Neural cell (in vitro differentiated cells): ENCODE measurements at regions not wholly inside any gene's neighbourhood (a gene's known extent, or its start where the extent isn't known, plus 50 kb on each side); places are given as distances from the start of the nearest gene placed in this dataset.

Experiments used
- H2AFZ ChIP-seq: fragments of 200-600, 300-800 bp; sonication (generic), shearing (Covaris generic); 2 replicates; pipeline ENCODE4 v1.6.0; 2014; ENCODE audit warnings: low read depth, mild to moderate bottlenecking, antibody characterized with exemption, low read length, moderate library complexity
- H3F3A ChIP-seq: fragments of 200-600 bp; shearing (Covaris generic); 2 replicates; pipeline ENCODE4 v1.6.1; 2016; ENCODE audit warnings: mild to moderate bottlenecking, moderate library complexity, mixed read lengths, antibody characterized with exemption, low read length; ENCODE audit not compliant: insufficient read depth, poor library complexity, severe bottlenecking
- H3K27ac ChIP-seq: fragments of 200-600, 300-800 bp; sonication (generic), shearing (Covaris generic); 2 replicates; pipeline ENCODE4 v1.5.1; 2014; ENCODE audit warnings: mild to moderate bottlenecking, low read length, moderate library complexity
- H3K27me3 ChIP-seq: fragments of 300-800, 200-600 bp; sonication (generic), shearing (Covaris generic); 2 replicates; pipeline ENCODE4 v1.6.0; 2014; ENCODE audit warnings: mild to moderate bottlenecking, low read depth, low read length, moderate library complexity; ENCODE audit not compliant: insufficient read depth
- H3K36me3 ChIP-seq: fragments of 300-800, 200-600 bp; sonication (generic), shearing (Covaris generic); 2 replicates; pipeline ENCODE4 v1.5.1; 2014; ENCODE audit warnings: mild to moderate bottlenecking, antibody characterized with exemption, low read length, moderate library complexity; ENCODE audit not compliant: insufficient read depth
- H3K4me2 ChIP-seq: fragments of 300-800, 200-600 bp; sonication (generic), shearing (Covaris generic); 2 replicates; pipeline ENCODE4 v1.6.0; 2014; ENCODE audit warnings: mild to moderate bottlenecking, low read length
- H3K4me3 ChIP-seq: fragments of 300-800, 200-600 bp; sonication (generic), shearing (Covaris generic); 2 replicates; pipeline ENCODE4 v1.5.1; 2014; ENCODE audit warnings: mild to moderate bottlenecking, low read length, moderate library complexity
- H3K79me2 ChIP-seq: fragments of 200-600 bp; shearing (Covaris generic); replicated peaks from 2 replicates; pipeline ENCODE4 v1.6.0; 2014; ENCODE audit warnings: mild to moderate bottlenecking, low read length, moderate library complexity; ENCODE audit not compliant: insufficient read depth
- H3K9ac ChIP-seq: fragments of 300-800, 200-600 bp; sonication (generic), shearing (Covaris generic); 2 replicates; pipeline ENCODE4 v1.6.1; 2016; ENCODE audit warnings: mild to moderate bottlenecking, low read length, mixed read lengths
- H3K9me2 ChIP-seq: fragments of 200-600 bp; shearing (Covaris generic); 2 replicates; pipeline ENCODE4 v1.6.1; 2016; ENCODE audit warnings: mild to moderate bottlenecking, low read length, mixed read lengths; ENCODE audit not compliant: insufficient read depth
- H3K9me3 ChIP-seq: fragments of 200-600, 300-800 bp; sonication (generic), shearing (Covaris generic); 2 replicates; pipeline ENCODE4 v1.6.1; 2016; ENCODE audit warnings: mild to moderate bottlenecking, mixed run types, low read length, moderate library complexity, mixed read lengths
- H4K20me1 ChIP-seq: fragments of 200-600 bp; shearing (Covaris generic); 2 replicates; pipeline ENCODE4 v1.6.1; 2016; ENCODE audit warnings: mild to moderate bottlenecking, mixed run types; ENCODE audit not compliant: insufficient read depth
- EP300 ChIP-seq: fragments of 450-650 bp; conservative IDR thresholded peaks from 2 replicates; pipeline ENCODE4 v1.6.1; 2014; ENCODE audit warnings: antibody characterized with exemption, mild to moderate bottlenecking, moderate library complexity; ENCODE audit not compliant: poor library complexity, severe bottlenecking
- EZH2 ChIP-seq: fragments of 200-600, 300-800 bp; shearing (Covaris generic), sonication (generic); IDR thresholded peaks from 2 replicates; pipeline ENCODE4 v1.6.1; 2014; ENCODE audit warnings: antibody characterized with exemption, low read length, borderline replicate concordance, mild to moderate bottlenecking; ENCODE audit not compliant: insufficient read depth, poor library complexity, severe bottlenecking
- MXI1 ChIP-seq: fragments of 450-650 bp; conservative IDR thresholded peaks from 2 replicates; pipeline ENCODE4 v1.6.1; 2014; ENCODE audit warnings: antibody characterized with exemption, mild to moderate bottlenecking; ENCODE audit not compliant: poor library complexity, severe bottlenecking
- POLR2AphosphoS5 ChIP-seq: IDR thresholded peaks from 2 replicates; pipeline ENCODE4 v1.6.1; 2012
- RAD21 ChIP-seq: fragments of 450-650 bp; conservative IDR thresholded peaks from 2 replicates; pipeline ENCODE4 v1.6.1; 2014; ENCODE audit warnings: antibody characterized with exemption, mild to moderate bottlenecking, moderate library complexity
- SMC3 ChIP-seq: fragments of 450-650 bp; conservative IDR thresholded peaks from 2 replicates; pipeline ENCODE4 v1.6.1; 2014; ENCODE audit warnings: antibody characterized with exemption, mild to moderate bottlenecking, moderate library complexity; ENCODE audit not compliant: poor library complexity
- TAF1 ChIP-seq: IDR thresholded peaks from 2 replicates; pipeline ENCODE4 v1.6.1; 2012; ENCODE audit warnings: low read depth
- TF ChIP-seq, protein P1 (sequence below): fragments of 450-650 bp; IDR thresholded peaks from 2 replicates; pipeline ENCODE4 v1.5.1; 2014; ENCODE audit warnings: antibody characterized with exemption, mild to moderate bottlenecking, moderate library complexity; ENCODE audit not compliant: poor library complexity, severe bottlenecking
- TF ChIP-seq, protein P2 (sequence below): IDR thresholded peaks from 2 replicates; pipeline ENCODE4 v1.6.1; 2012; ENCODE audit warnings: borderline replicate concordance

DNA sequence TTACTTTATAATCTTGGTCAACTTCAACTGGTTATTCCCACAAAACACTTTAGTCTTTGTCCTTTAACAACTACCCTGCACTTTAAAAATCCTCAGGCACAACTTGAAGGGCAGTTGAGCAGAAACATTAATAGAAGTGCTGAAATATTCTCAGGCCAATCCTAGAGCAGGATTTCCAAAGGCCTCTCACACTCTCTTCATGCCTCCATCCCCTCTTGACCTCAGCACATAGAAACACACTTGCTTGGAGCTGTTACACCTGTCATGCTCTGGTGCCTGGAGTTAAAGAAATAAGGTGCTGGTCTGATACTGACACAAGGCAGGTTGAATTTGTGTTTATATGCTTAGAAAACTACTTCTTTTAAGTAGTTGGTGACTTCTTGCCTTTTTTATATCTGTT, 618.8 kb upstream of the POU3F2 start:
- Histone ChIP-seq H3K4me2 (no peak overlapping the region), H3F3A (no peaks in the 10 kb centered on the region), H4K20me1 (no peaks in the 10 kb centered on the region), H3K9me2 (no peaks in the 10 kb centered on the region), H3K9me3 (no peaks in the 10 kb centered on the region), H3K27me3 (no peaks in the 10 kb centered on the region), H3K27ac (no peak overlapping the region), H3K79me2 (no peaks in the 10 kb centered on the region), H3K36me3 (no peaks in the 10 kb centered on the region), H3K9ac (no peak overlapping the region), H3K4me3 (no peak overlapping the region), H2AFZ (no peak overlapping the region)
- no peak for TF ChIP-seq MXI1
- no peak for TF ChIP-seq EZH2
- TF ChIP-seq, protein P1, sequence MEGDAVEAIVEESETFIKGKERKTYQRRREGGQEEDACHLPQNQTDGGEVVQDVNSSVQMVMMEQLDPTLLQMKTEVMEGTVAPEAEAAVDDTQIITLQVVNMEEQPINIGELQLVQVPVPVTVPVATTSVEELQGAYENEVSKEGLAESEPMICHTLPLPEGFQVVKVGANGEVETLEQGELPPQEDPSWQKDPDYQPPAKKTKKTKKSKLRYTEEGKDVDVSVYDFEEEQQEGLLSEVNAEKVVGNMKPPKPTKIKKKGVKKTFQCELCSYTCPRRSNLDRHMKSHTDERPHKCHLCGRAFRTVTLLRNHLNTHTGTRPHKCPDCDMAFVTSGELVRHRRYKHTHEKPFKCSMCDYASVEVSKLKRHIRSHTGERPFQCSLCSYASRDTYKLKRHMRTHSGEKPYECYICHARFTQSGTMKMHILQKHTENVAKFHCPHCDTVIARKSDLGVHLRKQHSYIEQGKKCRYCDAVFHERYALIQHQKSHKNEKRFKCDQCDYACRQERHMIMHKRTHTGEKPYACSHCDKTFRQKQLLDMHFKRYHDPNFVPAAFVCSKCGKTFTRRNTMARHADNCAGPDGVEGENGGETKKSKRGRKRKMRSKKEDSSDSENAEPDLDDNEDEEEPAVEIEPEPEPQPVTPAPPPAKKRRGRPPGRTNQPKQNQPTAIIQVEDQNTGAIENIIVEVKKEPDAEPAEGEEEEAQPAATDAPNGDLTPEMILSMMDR: no peak
- no peak for TF ChIP-seq RAD21
- no peak for TF ChIP-seq POLR2AphosphoS5
- TF ChIP-seq EP300: no peak
- TF ChIP-seq, protein P2, sequence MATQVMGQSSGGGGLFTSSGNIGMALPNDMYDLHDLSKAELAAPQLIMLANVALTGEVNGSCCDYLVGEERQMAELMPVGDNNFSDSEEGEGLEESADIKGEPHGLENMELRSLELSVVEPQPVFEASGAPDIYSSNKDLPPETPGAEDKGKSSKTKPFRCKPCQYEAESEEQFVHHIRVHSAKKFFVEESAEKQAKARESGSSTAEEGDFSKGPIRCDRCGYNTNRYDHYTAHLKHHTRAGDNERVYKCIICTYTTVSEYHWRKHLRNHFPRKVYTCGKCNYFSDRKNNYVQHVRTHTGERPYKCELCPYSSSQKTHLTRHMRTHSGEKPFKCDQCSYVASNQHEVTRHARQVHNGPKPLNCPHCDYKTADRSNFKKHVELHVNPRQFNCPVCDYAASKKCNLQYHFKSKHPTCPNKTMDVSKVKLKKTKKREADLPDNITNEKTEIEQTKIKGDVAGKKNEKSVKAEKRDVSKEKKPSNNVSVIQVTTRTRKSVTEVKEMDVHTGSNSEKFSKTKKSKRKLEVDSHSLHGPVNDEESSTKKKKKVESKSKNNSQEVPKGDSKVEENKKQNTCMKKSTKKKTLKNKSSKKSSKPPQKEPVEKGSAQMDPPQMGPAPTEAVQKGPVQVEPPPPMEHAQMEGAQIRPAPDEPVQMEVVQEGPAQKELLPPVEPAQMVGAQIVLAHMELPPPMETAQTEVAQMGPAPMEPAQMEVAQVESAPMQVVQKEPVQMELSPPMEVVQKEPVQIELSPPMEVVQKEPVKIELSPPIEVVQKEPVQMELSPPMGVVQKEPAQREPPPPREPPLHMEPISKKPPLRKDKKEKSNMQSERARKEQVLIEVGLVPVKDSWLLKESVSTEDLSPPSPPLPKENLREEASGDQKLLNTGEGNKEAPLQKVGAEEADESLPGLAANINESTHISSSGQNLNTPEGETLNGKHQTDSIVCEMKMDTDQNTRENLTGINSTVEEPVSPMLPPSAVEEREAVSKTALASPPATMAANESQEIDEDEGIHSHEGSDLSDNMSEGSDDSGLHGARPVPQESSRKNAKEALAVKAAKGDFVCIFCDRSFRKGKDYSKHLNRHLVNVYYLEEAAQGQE: no peak
- no peak for TF ChIP-seq TAF1
- TF ChIP-seq SMC3: no peak

DNA sequence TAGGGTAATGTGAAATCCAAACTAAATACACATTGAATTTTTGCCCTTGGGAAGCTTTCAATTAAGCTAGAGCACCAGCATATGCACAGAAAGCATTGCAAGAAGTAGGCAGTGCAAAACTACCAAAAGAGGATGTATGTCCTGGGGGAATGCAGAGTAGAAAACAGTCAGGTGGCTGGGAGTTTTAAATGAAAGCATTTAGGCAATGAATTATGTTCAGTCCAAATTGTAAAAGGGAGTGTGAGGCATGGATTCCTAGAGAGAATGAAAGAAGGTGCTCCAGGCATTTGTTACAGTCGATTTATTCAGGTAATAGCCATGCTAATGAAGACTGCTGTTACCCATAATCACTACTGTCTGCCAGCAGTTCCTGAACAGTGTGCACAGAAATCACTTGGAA, 604.1 kb upstream of the POU3F2 start:
- H3K4me3 ChIP-seq: no peak overlapping the region
- no peak overlapping the region for H2AFZ ChIP-seq
- no peak for TF ChIP-seq POLR2AphosphoS5
- no peak for TF ChIP-seq TAF1
- no peak for TF ChIP-seq EZH2
- TF ChIP-seq, protein P1: no peak
- TF ChIP-seq, protein P2: no peak
- TF ChIP-seq RAD21: no peak
- TF ChIP-seq MXI1: no peak
- no peak for TF ChIP-seq SMC3
- no peak for TF ChIP-seq EP300
- no peaks in the 10 kb centered on the region for H4K20me1 ChIP-seq
- H3K79me2 ChIP-seq: no peaks in the 10 kb centered on the region
- H3F3A ChIP-seq: no peaks in the 10 kb centered on the region
- H3K4me2 ChIP-seq: no peak overlapping the region
- peak overlapping the region; percentile 11 for H3K27ac ChIP-seq
- H3K9me2 ChIP-seq: no peaks in the 10 kb centered on the region
- no peaks in the 10 kb centered on the region for H3K36me3 ChIP-seq
- no peak overlapping the region for H3K9ac ChIP-seq
- peaks cover 9% of the 10 kb centered on the region for H3K9me3 ChIP-seq
- no peaks in the 10 kb centered on the region for H3K27me3 ChIP-seq
